GM12872 (cell line): ENCODE measurements at regions not wholly inside any gene's neighbourhood (a gene's known extent, or its start where the extent isn't known, plus 50 kb on each side); places are given as distances from the start of the nearest gene placed in this dataset.

Source experiments
- TF ChIP-seq, protein P1 (sequence below): IDR thresholded peaks from 3 replicates; pipeline ENCODE4 v1.5.1; 2011; ENCODE audit warnings: low read depth, mild to moderate bottlenecking, low read length, moderate library complexity; ENCODE audit not compliant: insufficient read depth

DNA sequence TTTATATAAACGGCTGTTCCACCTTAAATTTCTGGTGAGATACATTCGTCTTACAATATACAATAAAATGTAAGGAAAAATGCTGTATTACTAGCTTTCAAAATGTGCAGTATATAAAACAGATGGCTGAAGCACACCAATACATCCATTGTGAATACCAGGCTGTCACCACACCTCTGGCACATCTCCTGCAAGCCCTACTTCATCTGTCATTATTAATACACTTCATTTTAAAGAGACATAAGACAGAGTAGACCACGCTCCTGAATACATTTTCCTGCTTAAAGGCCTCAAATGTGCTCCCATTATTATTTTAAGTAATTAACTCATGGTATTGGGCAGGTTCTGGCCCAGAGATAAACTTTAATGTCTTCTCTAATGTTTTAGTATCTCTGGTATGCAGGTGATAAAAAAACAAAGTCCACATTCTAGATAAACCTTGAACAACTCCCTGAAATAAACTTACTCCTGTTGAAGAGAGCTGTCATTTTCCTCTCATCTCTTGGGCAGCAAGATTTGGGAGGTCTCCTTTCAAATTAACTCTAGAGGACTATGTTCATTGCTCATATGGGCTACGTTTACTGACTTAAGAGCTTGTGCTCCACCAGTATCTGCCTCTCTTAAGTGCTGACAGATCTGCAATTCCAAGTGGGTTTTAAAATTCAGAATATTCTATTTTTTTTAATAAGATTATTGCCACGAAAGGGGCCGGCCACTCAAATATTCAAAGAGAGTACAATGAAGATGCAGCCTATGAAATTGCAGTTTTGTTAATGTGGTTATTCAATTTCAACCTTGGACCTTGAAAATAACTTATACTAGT is 396.5 kb upstream of the SEMA3D start:
- TF ChIP-seq, protein P1, sequence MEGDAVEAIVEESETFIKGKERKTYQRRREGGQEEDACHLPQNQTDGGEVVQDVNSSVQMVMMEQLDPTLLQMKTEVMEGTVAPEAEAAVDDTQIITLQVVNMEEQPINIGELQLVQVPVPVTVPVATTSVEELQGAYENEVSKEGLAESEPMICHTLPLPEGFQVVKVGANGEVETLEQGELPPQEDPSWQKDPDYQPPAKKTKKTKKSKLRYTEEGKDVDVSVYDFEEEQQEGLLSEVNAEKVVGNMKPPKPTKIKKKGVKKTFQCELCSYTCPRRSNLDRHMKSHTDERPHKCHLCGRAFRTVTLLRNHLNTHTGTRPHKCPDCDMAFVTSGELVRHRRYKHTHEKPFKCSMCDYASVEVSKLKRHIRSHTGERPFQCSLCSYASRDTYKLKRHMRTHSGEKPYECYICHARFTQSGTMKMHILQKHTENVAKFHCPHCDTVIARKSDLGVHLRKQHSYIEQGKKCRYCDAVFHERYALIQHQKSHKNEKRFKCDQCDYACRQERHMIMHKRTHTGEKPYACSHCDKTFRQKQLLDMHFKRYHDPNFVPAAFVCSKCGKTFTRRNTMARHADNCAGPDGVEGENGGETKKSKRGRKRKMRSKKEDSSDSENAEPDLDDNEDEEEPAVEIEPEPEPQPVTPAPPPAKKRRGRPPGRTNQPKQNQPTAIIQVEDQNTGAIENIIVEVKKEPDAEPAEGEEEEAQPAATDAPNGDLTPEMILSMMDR = no peak

DNA sequence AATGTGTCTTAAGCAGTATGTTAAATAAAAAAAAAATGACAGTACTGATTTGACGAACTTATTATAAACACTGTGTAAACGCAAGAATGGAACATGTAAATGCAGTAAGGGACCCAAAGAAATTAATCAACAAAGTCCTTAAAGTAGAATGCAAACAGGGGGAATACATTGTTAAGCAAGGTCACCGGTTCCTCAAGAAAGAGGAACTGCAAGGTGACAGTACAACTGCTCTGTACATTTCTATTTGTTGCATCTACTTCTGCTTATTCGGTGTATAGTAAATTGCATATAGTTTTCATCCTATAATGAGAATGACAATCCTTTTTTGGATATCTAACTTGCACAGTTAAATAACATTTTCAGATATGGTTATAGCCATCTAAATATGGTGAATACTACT is 387.0 kb upstream of the SEMA3D start:
- TF ChIP-seq, protein P1 = no peak

DNA sequence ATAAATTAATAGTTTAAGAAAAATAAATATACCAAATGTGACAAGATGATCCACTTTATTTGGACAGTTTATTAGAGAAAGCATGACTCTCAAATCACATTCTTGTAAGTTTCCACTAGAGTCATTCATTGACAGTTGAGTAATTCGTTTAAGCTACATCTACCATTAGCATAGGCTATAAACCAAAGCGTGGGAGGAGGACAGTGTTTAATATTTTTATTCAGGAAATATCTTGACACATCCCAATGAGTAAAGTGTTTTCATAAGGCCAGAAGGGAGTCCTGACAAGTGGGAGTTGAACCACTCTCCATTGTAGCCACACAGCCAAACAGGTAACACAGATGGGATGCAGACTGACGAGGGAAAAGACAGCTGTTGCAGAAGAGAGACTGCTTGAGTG is 386.5 kb upstream of the SEMA3D start:
- TF ChIP-seq, protein P1 = no peak

DNA sequence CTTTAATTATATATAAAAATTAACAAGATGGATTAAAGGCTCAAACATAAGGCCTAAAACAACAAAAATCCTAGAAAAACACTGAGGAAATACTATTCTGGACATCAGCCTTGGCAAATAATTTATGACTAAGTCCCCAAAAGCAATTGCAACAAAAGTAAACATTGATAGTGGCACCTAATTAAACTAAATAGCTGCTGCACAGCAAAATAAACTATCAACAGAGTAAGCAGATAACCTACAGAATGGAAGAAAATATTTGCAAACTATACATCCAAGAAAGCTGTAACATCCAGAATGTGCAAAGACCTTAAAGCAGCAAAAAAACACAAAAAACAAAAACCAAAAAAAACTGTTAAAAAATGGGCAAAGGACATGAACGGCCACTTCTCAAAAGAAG is 384.0 kb upstream of the SEMA3D start:
- TF ChIP-seq, protein P1 = no peak

DNA sequence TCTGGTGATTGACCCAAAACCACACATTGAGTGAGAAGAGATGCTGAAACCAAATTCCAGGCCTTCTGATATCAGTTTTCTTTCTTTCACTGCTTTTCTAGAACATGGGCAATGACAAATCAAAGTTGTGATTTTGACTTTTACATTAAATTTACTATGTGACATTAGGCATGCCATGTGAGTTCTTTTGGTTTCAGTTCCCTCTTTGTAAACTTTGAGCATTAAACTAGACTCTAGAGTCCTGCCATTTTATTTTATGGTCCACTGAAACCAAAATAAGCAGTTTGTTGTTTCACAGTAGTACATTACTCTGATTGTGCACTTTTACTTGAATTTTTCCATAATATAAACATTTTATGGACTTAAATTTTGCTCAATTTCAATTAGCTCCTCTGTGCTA is 381.1 kb upstream of the SEMA3D start:
- TF ChIP-seq, protein P1 = no peak

DNA sequence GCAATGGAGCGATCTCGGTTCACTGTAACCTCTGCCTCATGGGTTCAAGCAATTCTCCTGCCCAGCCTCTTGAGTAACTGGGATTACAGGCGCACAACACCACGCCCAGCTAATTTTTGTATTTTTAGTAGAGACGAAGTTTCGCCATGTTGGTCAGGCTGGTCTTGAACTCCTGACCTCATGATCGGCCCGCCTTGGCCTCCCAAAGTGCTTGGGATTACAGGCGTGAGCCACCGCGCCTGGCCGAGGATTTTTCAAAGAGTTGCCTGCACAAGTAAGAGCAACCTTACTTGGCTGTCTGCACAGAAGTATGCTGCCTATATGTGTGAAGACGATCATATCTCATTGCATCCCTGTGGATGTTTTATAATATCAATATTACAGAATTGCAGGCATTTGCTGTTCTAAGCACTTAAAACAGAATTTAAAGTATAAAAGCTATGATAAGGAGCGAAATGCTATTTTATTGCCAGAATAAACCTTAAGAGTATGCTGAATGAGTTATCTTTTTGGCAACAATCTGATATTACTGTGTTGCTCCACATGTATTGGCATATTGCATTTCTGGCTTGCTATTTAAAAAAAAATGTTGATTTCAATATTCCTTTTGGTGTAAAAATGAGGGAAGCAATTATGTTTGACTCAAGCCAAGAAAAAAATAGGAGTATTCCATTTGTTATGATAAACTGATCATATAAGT is 379.4 kb upstream of the SEMA3D start:
- TF ChIP-seq, protein P1 = no peak

DNA sequence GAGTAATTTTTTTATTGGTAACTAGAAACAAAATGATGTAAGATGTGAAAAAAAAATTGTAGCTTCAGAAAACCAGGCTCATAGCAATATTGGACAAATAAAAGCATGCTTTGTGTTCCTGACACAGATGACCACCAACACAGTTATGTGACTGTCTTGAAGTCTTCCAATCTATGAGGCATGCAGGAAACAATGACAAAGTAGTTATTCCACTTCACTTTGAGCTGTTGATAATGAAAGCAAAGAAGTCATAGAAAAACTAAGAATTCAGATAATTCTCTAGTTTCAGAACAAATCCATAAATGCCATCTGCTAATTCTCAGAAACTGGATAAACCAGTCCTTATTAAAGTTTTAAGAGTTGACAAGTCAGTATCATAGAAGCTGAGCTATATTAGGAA is 378.4 kb upstream of the SEMA3D start:
- TF ChIP-seq, protein P1 = no peak
